ENCODE measurements at regions not wholly inside any gene's neighbourhood (a gene's known extent, or its start where the extent isn't known, plus 50 kb on each side); places are given as distances from the start of the nearest gene placed in this dataset.

- no peak for FAIRE-seq
Measured at GRCh38 chr1:243910607-243911006, 60.6 kb upstream of the AKT3 start.

DNA sequence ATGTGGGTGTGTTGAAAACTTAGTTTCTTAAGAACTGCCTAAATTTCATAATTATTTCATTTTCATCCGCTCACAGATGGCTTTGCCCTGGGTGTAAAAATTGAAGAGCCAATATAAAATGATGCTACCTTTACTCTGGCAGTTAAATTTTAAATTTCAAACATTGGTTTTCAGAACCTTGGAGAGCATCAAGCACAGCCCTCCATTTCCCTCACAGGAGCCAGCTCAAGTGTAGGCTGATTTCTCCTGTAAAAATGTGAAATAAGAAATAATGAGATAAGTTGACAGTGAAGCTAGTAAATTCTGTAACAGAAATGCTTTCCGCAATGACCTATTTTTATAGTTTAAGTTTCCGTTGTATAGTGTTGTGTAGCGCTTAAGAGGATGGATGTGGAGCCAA lies 53.9 kb upstream of the AKT3 start:
- FAIRE-seq: no peak

DNA sequence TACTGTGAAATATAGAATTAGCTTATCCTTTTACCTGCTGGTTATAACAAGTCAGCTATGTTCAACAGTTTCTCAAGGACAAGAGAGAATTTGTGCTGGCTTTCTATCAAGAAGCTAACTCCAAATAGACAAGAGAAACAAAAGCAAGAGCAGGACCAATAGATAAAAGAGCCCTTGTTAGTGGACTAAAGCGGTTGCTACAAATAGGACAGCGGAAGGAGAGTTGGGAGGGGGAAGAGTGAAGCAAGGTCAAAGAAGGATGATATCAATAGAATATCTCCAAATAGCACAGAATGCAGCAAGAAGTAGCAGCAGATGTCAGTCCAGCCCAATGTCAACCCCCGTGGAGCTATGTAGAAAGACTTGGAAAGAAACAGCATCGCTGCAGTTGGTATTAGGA lies 53.0 kb upstream of the AKT3 start:
- FAIRE-seq: no peak

DNA sequence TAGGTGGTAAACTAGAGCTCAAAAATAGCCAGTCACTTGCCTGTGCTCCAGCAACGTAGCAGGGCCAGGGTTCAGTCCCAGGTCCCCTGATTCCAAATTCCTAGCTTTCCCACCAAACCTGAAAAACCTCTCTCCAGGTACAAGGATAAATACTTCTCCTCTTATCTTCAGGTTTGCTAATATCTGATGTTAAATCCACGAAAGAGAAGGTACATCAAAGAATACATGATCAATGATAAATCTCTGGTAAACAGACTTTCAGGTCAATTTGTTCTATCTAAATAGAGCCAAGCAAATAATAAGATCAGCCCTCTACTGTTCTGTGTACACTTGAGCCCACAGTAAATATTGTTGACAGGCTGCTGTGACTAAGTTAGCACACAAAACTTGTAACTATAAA lies 52.1 kb upstream of the AKT3 start:
- no peak for FAIRE-seq
